Activated T-cell treated with anti-CD3 and anti-CD28 coated beads, Interleukin-2, amount 50 U/mL, for 1 hour (primary cell): ENCODE measurements at regions not wholly inside any gene's neighbourhood (a gene's known extent, or its start where the extent isn't known, plus 50 kb on each side); places are given as distances from the start of the nearest gene placed in this dataset.
"Not testable (repeated sequence)": the region's sequence is repeated elsewhere in the genome, so short reads cannot be mapped to it uniquely, and the experiment has no call there.

ENCODE experiments used
- DNase-seq: peaks from one replicate; pipeline ENCODE4 v3.0.0-alpha.2; 2020

GRCh38 chr5:158514319-158514985 lies 585.3 kb downstream of the EBF1 start:
- no peak for DNase-seq

DNA sequence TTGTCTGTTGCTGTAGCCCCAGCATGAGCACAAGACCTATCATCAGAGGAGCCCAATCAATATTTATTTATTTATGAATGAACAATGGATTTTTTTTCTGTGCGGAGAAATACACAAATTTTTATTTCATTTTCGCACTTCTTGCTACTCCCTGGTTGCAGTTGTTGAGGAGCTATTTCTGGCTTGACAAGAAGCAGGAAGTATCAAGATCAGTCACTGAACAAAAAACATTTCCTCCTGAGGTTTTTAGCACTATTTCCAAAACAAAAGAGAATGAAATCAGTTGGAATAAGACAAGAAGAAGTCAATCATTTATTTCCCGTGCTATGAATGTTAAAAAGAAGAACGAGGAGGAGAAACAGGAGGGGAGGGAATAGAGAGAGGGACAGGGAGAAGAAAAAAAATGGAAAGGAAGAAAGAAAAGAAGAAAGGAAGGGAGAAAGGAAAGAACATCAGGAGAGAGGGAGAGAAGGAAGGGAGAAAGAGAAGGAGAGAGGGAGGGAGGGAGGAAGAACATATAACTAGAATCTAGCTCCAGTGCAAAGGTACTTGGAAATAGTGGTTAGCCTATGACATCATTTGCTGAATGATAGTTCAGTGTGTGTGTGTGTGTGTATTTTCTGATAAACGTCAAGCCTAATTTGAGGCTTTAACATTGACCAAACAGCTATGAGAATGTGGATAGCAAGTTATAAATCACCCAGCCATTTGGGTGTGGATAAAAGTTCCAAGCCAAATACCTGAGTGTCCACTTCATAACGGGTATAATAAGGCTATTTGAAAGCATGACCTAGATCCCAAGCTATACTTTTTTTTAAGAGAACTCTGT lies 586.0 kb downstream of the EBF1 start:
- no peak for DNase-seq

GRCh38 chr5:158511454-158511853 lies 588.3 kb downstream of the EBF1 start:
- DNase-seq: no peak

- DNase-seq: no peak
Observed at GRCh38 chr5:158510479-158510878, 589.2 kb downstream of the EBF1 start.

- DNase-seq: no peak
Observed at GRCh38 chr5:158506648-158507047, 593.1 kb downstream of the EBF1 start.

- no peak for DNase-seq
Observed at GRCh38 chr5:158502686-158503085, 597.0 kb downstream of the EBF1 start.

DNA sequence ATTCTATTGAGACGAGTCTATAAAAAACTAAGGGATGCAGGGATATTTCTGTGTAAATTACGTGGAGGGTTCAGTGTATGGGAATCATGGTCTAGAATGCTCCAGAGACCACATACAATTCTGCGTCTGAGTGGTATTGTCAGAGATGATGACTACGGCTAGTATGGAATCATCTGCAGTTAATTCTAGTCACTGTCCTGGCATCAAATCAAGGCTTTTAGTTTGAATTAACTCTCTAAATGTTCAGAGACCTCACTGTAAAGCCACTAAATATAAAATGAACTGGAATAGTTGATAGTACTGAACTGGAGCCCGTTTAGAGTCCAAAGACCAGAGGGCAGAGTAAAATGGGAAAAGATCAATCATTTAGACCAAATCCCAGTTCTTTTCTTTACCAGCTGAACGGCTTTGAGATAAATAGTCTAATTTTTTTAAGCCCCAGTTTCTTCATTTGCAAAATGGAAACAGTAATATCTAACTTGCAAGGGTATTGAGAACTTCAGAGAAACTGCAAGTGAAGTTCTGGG lies 599.8 kb downstream of the EBF1 start:
- DNase-seq: no peak

DNA sequence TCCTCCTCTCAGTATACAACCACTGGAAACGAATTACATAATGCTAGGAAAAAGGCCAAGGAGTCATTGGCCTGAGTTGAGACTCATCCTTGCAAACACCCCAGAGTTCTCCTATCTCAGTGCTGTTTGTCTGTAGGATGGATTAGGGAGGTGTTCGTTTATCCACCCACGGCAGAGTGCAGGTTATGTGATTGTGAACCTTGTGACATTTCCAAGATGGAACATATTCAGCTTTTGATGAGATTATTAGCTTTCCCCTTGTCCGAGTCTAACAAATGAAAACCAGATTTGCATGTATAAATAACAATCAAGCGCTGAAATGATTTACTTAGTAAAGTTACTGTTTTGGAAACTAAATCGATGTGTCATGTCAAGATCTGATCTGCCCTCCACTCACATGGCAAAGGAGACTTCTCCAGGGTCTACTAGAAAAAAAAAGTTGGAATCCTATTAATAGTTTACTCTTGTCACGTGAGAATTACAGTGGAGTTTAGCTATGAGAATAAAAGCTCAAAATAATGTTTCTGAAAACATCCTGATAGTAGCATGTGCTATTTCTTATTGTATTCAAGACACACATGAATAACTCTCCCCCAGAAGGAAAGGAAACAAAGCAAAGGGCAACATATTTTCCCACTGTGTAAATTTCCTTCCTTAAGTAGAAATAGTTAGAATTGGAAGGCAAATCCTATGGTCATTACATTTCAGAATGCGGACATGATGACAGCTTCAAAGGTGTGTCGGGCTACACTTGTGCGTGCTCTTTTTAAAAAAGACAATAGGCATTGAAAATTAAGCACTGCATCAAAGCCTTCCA lies 600.4 kb downstream of the EBF1 start:
- DNase-seq: no peak

- no peak for DNase-seq
Observed at GRCh38 chr5:158496624-158497023, 603.1 kb downstream of the EBF1 start.

DNA sequence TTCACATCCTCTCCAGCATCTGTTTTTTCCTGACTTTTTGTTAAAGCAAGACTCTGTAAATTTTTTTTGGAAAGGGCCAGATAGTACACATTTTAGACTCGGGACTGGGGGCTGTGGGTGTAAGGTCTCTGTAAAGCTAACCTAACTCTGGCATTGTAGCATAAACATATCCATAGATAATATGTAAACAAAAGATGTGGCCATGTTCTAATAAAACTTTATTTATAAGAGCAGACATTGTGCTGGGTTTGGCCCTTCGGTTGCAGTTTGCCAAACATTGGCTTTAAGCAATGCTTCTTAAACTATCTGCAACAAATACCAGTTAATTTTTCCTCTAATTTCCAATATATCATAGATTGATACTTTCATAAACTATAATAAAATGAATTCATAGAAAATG lies 605.2 kb downstream of the EBF1 start:
- DNase-seq: no peak

GRCh38 chr5:158494044-158494443 lies 605.7 kb downstream of the EBF1 start:
- DNase-seq: not testable (repeated sequence)

DNA sequence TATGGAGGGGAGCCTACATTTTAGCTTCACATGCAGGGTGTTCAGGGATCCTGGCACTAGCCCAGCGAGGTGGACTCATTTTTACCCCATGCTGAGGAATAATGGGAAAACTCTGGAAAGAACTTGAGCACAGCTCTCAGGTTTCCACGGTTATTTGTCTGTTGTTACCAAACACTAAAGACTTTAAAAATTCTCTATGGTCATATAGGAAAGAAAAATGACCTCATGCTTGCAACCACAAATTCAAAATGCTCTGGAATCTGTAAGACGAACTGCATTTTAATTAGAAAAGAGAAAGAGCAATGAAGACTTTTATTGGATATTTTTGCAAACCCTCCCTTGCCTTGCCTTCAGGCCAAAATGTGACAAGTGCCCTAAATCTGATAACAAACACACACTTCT lies 606.9 kb downstream of the EBF1 start:
- no peak for DNase-seq

GRCh38 chr5:158492136-158492535 lies 607.6 kb downstream of the EBF1 start:
- DNase-seq: no peak

DNA sequence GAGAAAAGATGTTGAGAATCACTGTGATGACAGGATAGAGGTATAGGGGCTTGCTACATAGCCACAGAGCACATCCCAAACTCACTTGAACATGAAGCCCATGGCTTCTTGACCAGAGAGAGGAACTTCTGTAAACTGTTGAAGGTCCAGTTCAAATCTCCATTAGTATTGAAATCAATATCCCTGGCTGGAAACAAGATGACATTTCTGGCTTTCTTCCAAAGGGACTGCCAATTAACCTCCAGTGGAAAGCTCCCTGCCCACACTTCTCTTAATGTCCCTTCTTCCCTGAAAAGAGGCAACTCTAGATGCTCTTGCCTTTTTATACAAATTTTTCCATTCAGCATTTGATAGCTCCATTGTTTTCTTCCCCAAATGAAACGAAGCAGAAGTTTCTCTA lies 612.1 kb downstream of the EBF1 start:
- no peak for DNase-seq

DNA sequence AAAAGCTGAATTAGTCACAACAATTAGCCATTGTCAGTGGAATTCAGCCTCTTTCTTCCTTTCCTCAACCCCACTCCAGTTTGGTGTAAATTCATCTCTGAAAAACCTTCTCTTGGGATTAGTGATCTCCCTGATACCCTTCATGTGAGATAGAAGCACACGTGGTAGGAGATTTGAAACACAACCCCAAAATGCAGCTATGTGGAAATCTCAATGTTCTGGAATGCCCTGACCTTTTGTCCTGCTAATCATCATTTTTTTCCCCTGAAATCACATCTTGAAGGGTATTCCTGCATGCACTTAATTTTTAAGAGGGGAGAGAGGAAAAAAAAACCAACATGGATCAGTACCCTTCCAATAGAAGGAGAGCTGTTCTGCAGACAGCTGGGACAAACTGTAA lies 612.6 kb downstream of the EBF1 start:
- DNase-seq: no peak

DNA sequence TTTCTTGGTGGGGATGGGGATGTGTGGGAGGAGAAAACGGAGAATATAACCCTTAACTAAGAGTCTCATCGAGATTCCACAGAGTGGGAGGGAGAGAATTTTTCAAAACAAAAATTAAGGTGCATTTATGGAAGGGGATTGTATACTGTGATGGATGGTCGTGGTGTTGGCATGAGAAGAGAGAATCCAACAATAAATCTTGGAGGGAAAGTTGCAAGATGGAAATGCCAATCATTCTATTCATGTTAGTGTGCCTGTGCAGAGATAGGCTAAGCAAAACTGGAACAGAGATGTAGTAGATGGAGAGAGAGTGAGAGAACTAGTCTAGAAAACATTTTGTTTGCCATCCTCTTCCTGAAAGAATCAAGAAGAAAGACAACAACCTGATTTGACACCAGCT lies 613.1 kb downstream of the EBF1 start:
- DNase-seq: no peak

GRCh38 chr5:158485604-158486081 lies 614.1 kb downstream of the EBF1 start:
- no peak for DNase-seq

GRCh38 chr5:158485047-158485446 lies 614.7 kb downstream of the EBF1 start:
- DNase-seq: no peak

DNA sequence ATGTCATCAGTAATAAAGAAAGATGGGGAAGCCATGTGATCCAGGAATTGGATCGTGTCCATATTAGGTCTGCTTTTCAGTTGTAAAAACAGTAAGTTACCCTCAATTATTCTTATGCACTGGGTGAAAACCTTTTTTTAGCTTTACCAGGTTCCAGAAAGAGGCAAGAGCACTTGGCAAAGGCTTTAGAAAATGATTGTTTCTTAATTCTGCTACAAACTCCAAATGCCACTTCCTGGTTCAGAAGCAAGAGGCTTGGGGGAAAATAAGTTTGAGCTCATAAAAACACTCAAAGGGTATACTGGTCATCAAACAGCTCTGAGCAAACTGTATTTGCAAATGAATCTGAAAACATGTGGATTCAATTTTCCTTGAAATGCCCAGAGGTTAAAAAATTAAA lies 615.6 kb downstream of the EBF1 start:
- DNase-seq: no peak

DNA sequence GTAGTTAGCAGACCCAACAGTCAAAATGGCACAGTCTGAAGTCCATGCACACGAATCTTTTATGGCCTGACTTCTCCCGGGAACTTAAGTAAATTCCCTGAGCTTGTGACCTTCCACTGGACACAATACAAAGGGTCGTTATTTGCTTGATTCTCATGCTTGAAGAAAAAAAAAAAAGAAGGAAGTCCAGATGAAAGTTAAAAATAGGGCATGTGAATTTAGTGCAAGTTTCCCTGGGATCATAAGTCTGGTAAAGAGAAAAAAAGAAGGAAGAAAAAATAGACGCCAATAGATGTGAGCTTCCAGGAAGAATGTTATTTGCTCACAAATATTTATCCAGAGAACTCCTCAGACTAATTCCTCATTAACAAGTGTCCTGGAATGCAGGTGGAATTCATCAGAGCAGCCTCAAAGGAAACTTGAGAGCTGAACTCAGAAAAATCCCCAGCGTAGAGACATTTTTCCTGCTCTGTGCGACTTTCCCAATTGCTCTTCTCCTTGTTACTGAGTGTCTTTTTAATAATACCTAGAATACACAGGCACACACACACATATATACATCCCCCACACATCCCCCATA lies 616.3 kb downstream of the EBF1 start:
- DNase-seq: no peak

- DNase-seq: no peak
Observed at GRCh38 chr5:158482125-158482524, 617.6 kb downstream of the EBF1 start.

- no peak for DNase-seq
Observed at GRCh38 chr5:158478139-158478538, 619.2 kb upstream of the CLINT1 start.

DNA sequence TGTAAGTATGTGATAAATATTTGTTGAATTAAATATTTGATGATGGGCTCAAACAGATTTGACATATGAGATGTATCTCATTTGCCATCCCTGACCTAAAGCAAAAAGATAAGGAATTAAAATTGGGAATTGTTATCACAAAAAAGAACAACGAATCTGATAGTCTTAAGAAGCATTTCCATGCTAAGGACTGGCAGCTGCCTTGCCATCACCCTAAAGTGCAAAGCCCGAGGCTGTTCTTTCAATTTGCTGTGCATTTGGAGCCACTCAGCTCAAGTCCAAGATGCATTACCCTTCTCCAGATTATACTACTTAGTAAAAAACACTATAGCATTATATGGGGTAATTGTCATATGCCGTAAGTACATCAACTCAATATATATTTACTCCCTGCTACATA lies 618.3 kb upstream of the CLINT1 start:
- DNase-seq: no peak
